Astrocyte (in vitro differentiated cells and primary cell): ENCODE measurements at regions not wholly inside any gene's neighbourhood (a gene's known extent, or its start where the extent isn't known, plus 50 kb on each side); places are given as distances from the start of the nearest gene placed in this dataset.

Experiments used
- DNase-seq: peaks from one replicate; pipeline ENCODE4 v3.0.0-alpha.2; 2010; ENCODE audit warnings: low read depth
- FAIRE-seq: peaks from 2 replicates; lab custom pipeline; 2011; peaks lifted over from hg19 to GRCh38; lab: Jason Lieb, UNC
- H2AFZ ChIP-seq: 2 replicates; pipeline ENCODE4 v1.6.0; 2012; ENCODE audit warnings: low read depth, low read length, inconsistent platforms
- H3K27ac ChIP-seq: 2 replicates; pipeline ENCODE4 v1.5.1; 2011; ENCODE audit warnings: low read depth, low read length, inconsistent platforms
- H3K27me3 ChIP-seq: 2 replicates; pipeline ENCODE4 v1.6.0; 2011; ENCODE audit warnings: low read length, inconsistent platforms; ENCODE audit not compliant: insufficient read depth
- H3K36me3 ChIP-seq: 2 replicates; pipeline ENCODE4 v1.5.1; 2011; ENCODE audit warnings: low read length, inconsistent platforms; ENCODE audit not compliant: insufficient read depth
- H3K4me1 ChIP-seq: 2 replicates; pipeline ENCODE4 v1.5.1; 2011; ENCODE audit warnings: low read length, inconsistent platforms; ENCODE audit not compliant: insufficient read depth
- H3K4me2 ChIP-seq: 2 replicates; pipeline ENCODE4 v1.6.0; 2012; ENCODE audit warnings: low read length, inconsistent platforms
- H3K4me3 ChIP-seq: 2 replicates; pipeline ENCODE4 v1.5.1; 2011; ENCODE audit warnings: low read depth, mild to moderate bottlenecking, low read length, inconsistent platforms; ENCODE audit not compliant: insufficient read depth
- H3K79me2 ChIP-seq: 2 replicates; pipeline ENCODE4 v1.6.0; 2012; ENCODE audit warnings: mild to moderate bottlenecking, low read length, inconsistent platforms; ENCODE audit not compliant: insufficient read depth
- H3K9ac ChIP-seq: 2 replicates; pipeline ENCODE4 v1.6.0; 2012; ENCODE audit warnings: mild to moderate bottlenecking, low read length, inconsistent platforms
- H3K9me3 ChIP-seq: 2 replicates; pipeline ENCODE4 v1.5.1; 2012; ENCODE audit warnings: low read depth, mild to moderate bottlenecking, low read length, inconsistent platforms; ENCODE audit not compliant: insufficient read depth
- H4K20me1 ChIP-seq: 2 replicates; pipeline ENCODE4 v1.6.0; 2012; ENCODE audit warnings: low read length, inconsistent platforms; ENCODE audit not compliant: insufficient read depth
- H3K27ac Mint-ChIP-seq: one replicate; pipeline ENCODE4 v1.8.0; 2021; ENCODE audit warnings: mild to moderate bottlenecking, mixed read lengths; ENCODE audit not compliant: unreplicated experiment
- H3K27me3 Mint-ChIP-seq: one replicate; pipeline ENCODE4 v1.8.0; 2021; ENCODE audit warnings: low read depth, mixed read lengths; ENCODE audit not compliant: unreplicated experiment
- H3K36me3 Mint-ChIP-seq: one replicate; pipeline ENCODE4 v1.8.0; 2021; ENCODE audit warnings: low read depth, mixed read lengths; ENCODE audit not compliant: unreplicated experiment
- H3K4me1 Mint-ChIP-seq: one replicate; pipeline ENCODE4 v1.8.0; 2021; ENCODE audit warnings: low read depth, mixed read lengths; ENCODE audit not compliant: unreplicated experiment
- H3K4me3 Mint-ChIP-seq: one replicate; pipeline ENCODE4 v1.8.0; 2021; ENCODE audit warnings: mild to moderate bottlenecking, moderate library complexity, mixed read lengths; ENCODE audit not compliant: unreplicated experiment
- H3K9me3 Mint-ChIP-seq: one replicate; pipeline ENCODE4 v1.8.0; 2021; ENCODE audit warnings: mild to moderate bottlenecking, mixed read lengths; ENCODE audit not compliant: unreplicated experiment
- CTCF ChIP-seq: IDR thresholded peaks from 2 replicates; pipeline ENCODE4 v1.5.1; 2011; ENCODE audit warnings: low read depth, mild to moderate bottlenecking, inconsistent platforms, low read length, moderate library complexity; ENCODE audit not compliant: insufficient read depth
- EZH2 ChIP-seq: IDR thresholded peaks from 2 replicates; pipeline ENCODE4 v1.6.1; 2012; ENCODE audit warnings: mild to moderate bottlenecking, low read length, inconsistent platforms; ENCODE audit not compliant: insufficient read depth

GRCh38 chr5:6904860-6905259 lies 191.6 kb downstream of the TENT4A start:
- FAIRE-seq = no peak

GRCh38 chr5:6905423-6905822 lies 192.2 kb downstream of the TENT4A start:
- FAIRE-seq = no peak
- no peak overlapping the region for H2AFZ ChIP-seq
- Mint-ChIP-seq H3K4me1 (peaks cover 10% of the 10 kb centered on the region), H3K27me3 (peaks cover 4% of the 10 kb centered on the region), H3K4me3 (no peak overlapping the region), H3K36me3 (no peaks in the 10 kb centered on the region), H3K27ac (no peak overlapping the region), H3K9me3 (no peaks in the 10 kb centered on the region)
- H3K36me3 ChIP-seq = no peaks in the 10 kb centered on the region
- no peak overlapping the region for H3K4me2 ChIP-seq
- no peaks in the 10 kb centered on the region for H3K27me3 ChIP-seq
- TF ChIP-seq CTCF = no peak
- no peak for TF ChIP-seq EZH2
- no peak overlapping the region for H3K4me3 ChIP-seq
- DNase-seq = no peak
- no peaks in the 10 kb centered on the region for H3K4me1 ChIP-seq
- H3K9ac ChIP-seq = no peak overlapping the region
- no peaks in the 10 kb centered on the region for H4K20me1 ChIP-seq
- no peak overlapping the region for H3K27ac ChIP-seq
- no peaks in the 10 kb centered on the region for H3K79me2 ChIP-seq
- no peaks in the 10 kb centered on the region for H3K9me3 ChIP-seq

More at GRCh38 chr5:6904860-6905259, 191.6 kb downstream of the TENT4A start:
- H3K79me2 ChIP-seq = no peaks in the 10 kb centered on the region
- no peaks in the 10 kb centered on the region for H3K9me3 Mint-ChIP-seq
- H3K4me1 ChIP-seq = no peaks in the 10 kb centered on the region
- H3K36me3 ChIP-seq = no peaks in the 10 kb centered on the region
- no peak overlapping the region for H3K27ac ChIP-seq
- H3K4me1 Mint-ChIP-seq = peaks cover 7% of the 10 kb centered on the region
- DNase-seq = no peak
- peaks cover 4% of the 10 kb centered on the region for H3K27me3 Mint-ChIP-seq
- no peak overlapping the region for H2AFZ ChIP-seq
- H3K9me3 ChIP-seq = no peaks in the 10 kb centered on the region
- H3K9ac ChIP-seq = no peak overlapping the region
- TF ChIP-seq CTCF (no peak), EZH2 (no peak)
- no peak overlapping the region for H3K4me3 Mint-ChIP-seq
- H3K27me3 ChIP-seq = no peaks in the 10 kb centered on the region
- H4K20me1 ChIP-seq = no peaks in the 10 kb centered on the region
- no peak overlapping the region for H3K4me2 ChIP-seq
- H3K27ac Mint-ChIP-seq = no peak overlapping the region
- no peak overlapping the region for H3K4me3 ChIP-seq
- H3K36me3 Mint-ChIP-seq = no peaks in the 10 kb centered on the region

GRCh38 chr5:6905883-6906282 lies 192.7 kb downstream of the TENT4A start:
- H3K4me2 ChIP-seq = no peak overlapping the region
- no peaks in the 10 kb centered on the region for H3K4me1 ChIP-seq
- Mint-ChIP-seq H3K27me3 (peaks cover 4% of the 10 kb centered on the region), H3K4me3 (no peak overlapping the region), H3K36me3 (no peaks in the 10 kb centered on the region), H3K27ac (peak overlapping the region; percentile 30), H3K9me3 (no peaks in the 10 kb centered on the region), H3K4me1 (peaks cover 15% of the 10 kb centered on the region)
- H3K27ac ChIP-seq = no peak overlapping the region
- no peak overlapping the region for H2AFZ ChIP-seq
- H3K4me3 ChIP-seq = no peak overlapping the region
- no peak for TF ChIP-seq EZH2
- no peak for TF ChIP-seq CTCF
- H3K36me3 ChIP-seq = no peaks in the 10 kb centered on the region
- no peak for FAIRE-seq
- no peaks in the 10 kb centered on the region for H3K79me2 ChIP-seq
- DNase-seq = no peak
- no peak overlapping the region for H3K9ac ChIP-seq
- no peaks in the 10 kb centered on the region for H3K27me3 ChIP-seq
- H3K9me3 ChIP-seq = no peaks in the 10 kb centered on the region
- H4K20me1 ChIP-seq = no peaks in the 10 kb centered on the region
